ENCODE measurements at regions not wholly inside any gene's neighbourhood (a gene's known extent, or its start where the extent isn't known, plus 50 kb on each side); places are given as distances from the start of the nearest gene placed in this dataset.

- no peak for TF ChIP-seq CTCF (IDR thresholded peaks at IDR 0.05 in 2 of 3, conservative IDR thresholded peaks at IDR 0.05 in 1 of 3; ENCODE audit: control insufficient read depth in 2 of 3, extremely low read depth in 1 of 3, insufficient read depth in 1 of 3, low read depth in 3 of 3, low read length in 3 of 3)
- no peak for TF ChIP-seq MEF2A (IDR thresholded peaks at IDR 0.05; ENCODE audit: insufficient read depth, low read depth, low read length)
- TF ChIP-seq POLR2A (IDR thresholded peaks at IDR 0.05; ENCODE audit: low read depth, low read length) = no peak
- no peak for TF ChIP-seq MXI1 (IDR thresholded peaks at IDR 0.05; ENCODE audit: low read depth, low read length)
- TF ChIP-seq NR2C2 (IDR thresholded peaks at IDR 0.05; ENCODE audit: borderline replicate concordance, control insufficient read depth, insufficient read length, low read depth) = no peak
- no peak for TF ChIP-seq EP300 (IDR thresholded peaks at IDR 0.05; ENCODE audit: borderline replicate concordance in 1 of 2, control insufficient read depth in 1 of 2, low read depth in 2 of 2, low read length in 2 of 2)
- no peak for TF ChIP-seq SRF (IDR thresholded peaks at IDR 0.05; ENCODE audit: low read depth in 2 of 2, low read length in 2 of 2)
- TF ChIP-seq CHD4 (IDR thresholded peaks at IDR 0.05) = no peak
- TF ChIP-seq ZBTB33 (IDR thresholded peaks at IDR 0.05) = no peak
- TF ChIP-seq KAT2A (conservative IDR thresholded peaks at IDR 0.05; ENCODE audit: control insufficient read depth, low read depth, low read length) = no peak
- no peak for TF ChIP-seq EZH2 (IDR thresholded peaks at IDR 0.05; ENCODE audit: borderline replicate concordance, control insufficient read depth, low read depth, low read length)
Measured at GRCh38 chr6:118746825-118747174, 95.4 kb upstream of the CEP85L start.

Measured in GM12878 (cell line).